Esophagus muscularis mucosa (tissue), 4 donors: ENCODE measurements at regions not wholly inside any gene's neighbourhood (a gene's known extent, or its start where the extent isn't known, plus 50 kb on each side); places are given as distances from the start of the nearest gene placed in this dataset.

Experiments
- DNase-seq: peaks from one replicate; pipeline ENCODE4 v3.0.0-alpha.2; 2017; ENCODE audit errors: extremely low spot score
- H3K27ac ChIP-seq, 4 donors: fragments of 200-600 bp; sonication (generic); replicated peaks in 1 of 4; 1 replicate in 3 of 4; 2 replicates in 1 of 4; pipeline ENCODE4 v1.5.1; 2016 to 2019; ENCODE audit warnings: mild to moderate bottlenecking in 1 of 4
- H3K27me3 ChIP-seq, 4 donors: fragments of 200-600 bp; sonication (generic); one replicate each; pipeline versions ENCODE4 v1.5.1 to v1.6.0; 2016 to 2019
- H3K36me3 ChIP-seq, 4 donors: fragments of 200-600 bp; sonication (generic); one replicate each; pipeline ENCODE4 v1.5.1; 2016 to 2019
- H3K4me1 ChIP-seq, 4 donors: fragments of 200-600 bp; sonication (generic); one replicate each; pipeline ENCODE4 v1.5.1; 2016 to 2019
- H3K4me3 ChIP-seq, 4 donors: fragments of 200-600 bp; sonication (generic); 1 replicate in 2 of 4; 2 replicates in 2 of 4; pipeline ENCODE4 v1.5.1; 2016 to 2019; ENCODE audit warnings: mild to moderate bottlenecking in 4 of 4, moderate library complexity in 1 of 4
- H3K9me3 ChIP-seq, 4 donors: fragments of 200-600 bp; sonication (generic); 1 replicate in 3 of 4; 2 replicates in 1 of 4; pipeline ENCODE4 v1.5.1; 2016 to 2019
- CTCF ChIP-seq, 3 experiments: fragments of 200-600 bp in 2 of 3; fragments of 450-650 bp in 1 of 3; sonication (generic) in 2 of 3; IDR thresholded peaks; one replicate each; pipeline ENCODE4 v1.5.1; 2017 to 2019; ENCODE audit warnings: antibody characterized with exemption in 3 of 3, mild to moderate bottlenecking in 2 of 3, moderate library complexity in 1 of 3
- EP300 ChIP-seq: sonication (generic); formaldehyde crosslinking; IDR thresholded peaks from one replicate; pipeline ENCODE4 v1.6.1; 2017; ENCODE audit warnings: antibody characterized with exemption
- POLR2A ChIP-seq: fragments of 450-650 bp; IDR thresholded peaks from one replicate; pipeline ENCODE4 v1.6.1; 2017; ENCODE audit warnings: antibody characterized with exemption, moderate library complexity, mild to moderate bottlenecking, low read depth
- POLR2AphosphoS5 ChIP-seq, 2 donors: sonication (generic); formaldehyde crosslinking; IDR thresholded peaks; one replicate each; pipeline ENCODE4 v1.6.1; 2017; ENCODE audit warnings: antibody characterized with exemption in 2 of 2
- WGBS: methylation state at CpG from one replicate; pipeline ENCODE4 v1.1.5; 2018; 5-methylcytosine and 5-hydroxymethylcytosine counted together
- intact Hi-C: fragments of 100-400 bp; cut with DNase I; formaldehyde crosslinking; loops from one replicate; pipeline ENCODE4 v1.15.1; 2023

DNA sequence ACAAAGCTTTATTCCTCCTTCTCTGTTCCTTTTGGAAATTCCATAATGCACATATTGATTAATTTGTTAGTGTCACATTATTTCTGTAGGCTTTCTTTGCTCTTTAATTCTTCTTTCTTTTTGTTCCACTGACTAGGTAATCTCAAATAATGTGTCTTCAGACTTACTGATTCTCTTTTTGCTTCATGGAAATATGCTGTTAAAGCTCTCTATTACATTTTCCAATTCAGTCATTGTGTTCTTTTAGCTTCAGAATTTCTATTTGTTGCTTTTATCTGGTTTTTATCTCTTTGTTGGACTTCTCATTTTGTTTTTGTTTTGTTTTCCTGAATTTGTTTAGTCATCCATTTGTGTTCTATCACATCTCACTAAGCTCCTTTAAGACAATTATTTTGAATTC lies 147.0 kb upstream of the EOMES start:
- Histone ChIP-seq H3K36me3 (no peaks in the 10 kb centered on the region), H3K4me3 (no peak overlapping the region), H3K4me1 (no peaks in the 10 kb centered on the region), H3K27ac (no peak overlapping the region), H3K27me3 (no peaks in the 10 kb centered on the region), H3K9me3 (peaks cover 0 to 32% (median 19%) of the 10 kb centered on the region in 4 donors)
- TF ChIP-seq EP300 = no peak
- no peak for TF ChIP-seq POLR2AphosphoS5 (IDR thresholded peaks at IDR 0.05)
- no peak for TF ChIP-seq POLR2A
- no peak for TF ChIP-seq CTCF (IDR thresholded peaks at IDR 0.05)
- no peak for DNase-seq
- intact Hi-C loops = no loop called here

DNA sequence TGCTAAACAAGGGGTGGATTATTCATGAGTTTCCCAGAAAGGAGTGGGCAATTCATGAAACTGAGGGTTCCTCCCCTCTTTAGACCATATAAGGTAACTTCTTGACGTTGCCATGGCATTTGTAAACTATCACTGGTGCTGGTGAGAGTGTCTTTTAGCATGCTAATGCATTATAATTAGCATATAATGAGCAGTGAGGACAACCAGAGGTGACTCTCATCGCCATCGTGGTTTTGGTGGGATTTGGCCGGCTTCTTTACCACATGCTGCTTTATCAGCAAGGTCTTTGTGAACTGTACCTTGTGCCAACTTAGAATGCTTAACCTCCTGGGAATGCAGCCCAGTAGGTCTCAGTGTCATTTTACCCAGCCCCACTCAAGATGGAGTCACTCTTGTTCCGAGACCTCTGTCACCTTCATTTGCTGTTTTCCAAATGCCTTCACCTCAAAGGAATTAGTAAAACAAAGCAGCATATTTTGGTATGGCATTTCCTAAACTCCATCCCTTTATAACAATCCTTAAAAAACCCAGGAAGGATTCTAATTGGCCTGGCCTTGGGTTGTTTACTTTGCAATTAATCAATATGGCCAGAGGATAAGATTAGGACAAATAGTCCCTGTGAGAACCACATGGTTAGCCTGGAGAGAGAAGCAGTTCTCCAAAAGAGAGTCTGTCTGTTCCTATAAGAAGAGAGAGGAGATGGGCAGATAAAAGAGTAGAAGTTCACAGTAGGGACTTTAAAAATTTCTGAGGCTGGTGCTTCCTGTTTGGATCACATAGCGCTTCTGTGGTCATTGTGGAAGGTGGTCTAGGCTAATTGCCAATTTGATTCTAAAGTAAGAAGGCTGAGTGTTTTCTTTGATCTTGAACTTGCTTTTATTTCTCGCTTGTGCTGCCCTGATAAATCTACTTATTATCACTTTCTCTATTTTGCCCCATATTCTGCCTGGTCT lies 155.2 kb upstream of the EOMES start:
- H3K4me3 ChIP-seq = no peak overlapping the region
- WGBS = 69% methylated on average over 7 of the region's 7 CpGs
- DNase-seq = no peak
- H3K36me3 ChIP-seq = no peaks in the 10 kb centered on the region
- peaks cover 0 to 3% (median 0%) of the 10 kb centered on the region in 4 donors for H3K27me3 ChIP-seq
- TF ChIP-seq CTCF (IDR thresholded peaks at IDR 0.05) (no peak), EP300 (no peak), POLR2AphosphoS5 (IDR thresholded peaks at IDR 0.05) (no peak), POLR2A (no peak)
- H3K4me1 ChIP-seq = no peaks in the 10 kb centered on the region
- intact Hi-C loops = no loop called here
- no peaks in the 10 kb centered on the region for H3K9me3 ChIP-seq
- H3K27ac ChIP-seq = no peak overlapping the region

DNA sequence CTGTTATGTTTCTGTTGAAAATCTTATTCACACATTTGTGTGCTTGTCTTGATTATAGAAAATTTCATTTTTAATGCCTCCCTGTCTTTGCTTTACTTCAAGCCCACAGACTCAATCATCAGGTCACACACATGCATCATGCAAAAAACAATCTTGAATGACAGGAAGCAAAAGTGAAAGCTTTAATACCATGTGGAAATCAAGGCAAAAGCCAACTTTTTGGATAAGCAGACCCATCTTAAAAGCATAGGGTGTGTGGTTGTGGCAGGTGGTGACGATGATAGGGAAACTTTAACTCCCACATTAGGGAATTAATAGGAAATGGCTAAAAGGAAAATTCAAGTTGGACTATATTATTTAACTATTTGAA lies 155.9 kb upstream of the EOMES start:
- Histone ChIP-seq H3K27me3 (peaks cover 0 to 3% (median 0%) of the 10 kb centered on the region in 4 donors), H3K4me1 (no peaks in the 10 kb centered on the region), H3K9me3 (no peaks in the 10 kb centered on the region), H3K4me3 (no peak overlapping the region), H3K27ac (no peak overlapping the region), H3K36me3 (no peaks in the 10 kb centered on the region)
- 61% methylated on average over 1 of the region's 1 CpG for WGBS
- DNase-seq = no peak
- TF ChIP-seq CTCF (IDR thresholded peaks at IDR 0.05) (no peak), POLR2AphosphoS5 (IDR thresholded peaks at IDR 0.05) (no peak), POLR2A (no peak), EP300 (no peak)
- intact Hi-C loops = no loop called here

GRCh38 chr3:27880969-27881892 lies 159.1 kb upstream of the EOMES start:
- Histone ChIP-seq H3K27ac (no peak overlapping the region), H3K9me3 (no peaks in the 10 kb centered on the region), H3K36me3 (no peaks in the 10 kb centered on the region), H3K4me1 (no peaks in the 10 kb centered on the region), H3K27me3 (peaks cover 0 to 3% (median 1%) of the 10 kb centered on the region in 4 donors), H3K4me3 (no peak overlapping the region)
- DNase-seq = no peak
- TF ChIP-seq EP300 (no peak), CTCF (IDR thresholded peaks at IDR 0.05) (no peak), POLR2A (no peak), POLR2AphosphoS5 (IDR thresholded peaks at IDR 0.05) (no peak)
- intact Hi-C loops = no loop called here
- WGBS = 45% methylated on average over 7 of the region's 7 CpGs
